Gastrocnemius medialis (tissue), 4 donors: ENCODE measurements at regions not wholly inside any gene's neighbourhood (a gene's known extent, or its start where the extent isn't known, plus 50 kb on each side); places are given as distances from the start of the nearest gene placed in this dataset.

Experiments
- ATAC-seq, 2 donors: fragments of 150-250 bp; one replicate each; pipeline ENCODE4 v1.9.1; 2016
- DNase-seq, 2 donors: peaks; one replicate each; pipeline ENCODE4 v3.0.0-alpha.2; 2019
- H3K27ac ChIP-seq, 4 donors: fragments of 200-600 bp; sonication (generic); 1 replicate in 1 of 4; 2 replicates in 3 of 4; pipeline ENCODE4 v1.5.1; 2016 to 2018; ENCODE audit warnings: mild to moderate bottlenecking in 2 of 4, moderate library complexity in 1 of 4
- H3K27me3 ChIP-seq, 3 donors: fragments of 200-600 bp; sonication (generic) in 2 of 3; 1 replicate in 1 of 3; 2 replicates in 2 of 3; pipeline versions ENCODE4 v1.5.1 to v1.6.0; 2016 to 2019; ENCODE audit warnings: mild to moderate bottlenecking in 1 of 3, moderate library complexity in 1 of 3
- H3K36me3 ChIP-seq, 2 donors: fragments of 200-600 bp; sonication (generic) in 1 of 2; one replicate each; pipeline ENCODE4 v1.5.1; 2017 to 2018
- H3K4me1 ChIP-seq, 2 donors: fragments of 200-600 bp; sonication (generic) in 1 of 2; one replicate each; pipeline ENCODE4 v1.5.1; 2016 to 2017; ENCODE audit warnings: mild to moderate bottlenecking in 2 of 2
- H3K4me3 ChIP-seq, 4 donors: fragments of 200-600 bp; sonication (generic) in 3 of 4; 1 replicate in 1 of 4; 2 replicates in 3 of 4; pipeline ENCODE4 v1.5.1; 2016 to 2019; ENCODE audit warnings: mild to moderate bottlenecking in 2 of 4
- H3K9me3 ChIP-seq, 3 donors: fragments of 200-600 bp; sonication (generic) in 2 of 3; 1 replicate in 1 of 3; 2 replicates in 2 of 3; pipeline ENCODE4 v1.5.1; 2016 to 2019
- POLR2A ChIP-seq, 2 donors: fragments of 450-650 bp; IDR thresholded peaks; one replicate each; pipeline ENCODE4 v1.6.1; 2017; ENCODE audit warnings: antibody characterized with exemption in 2 of 2, mild to moderate bottlenecking in 2 of 2, moderate library complexity in 2 of 2
- in situ Hi-C, 4 donors: fragments of 200-750 bp; cut with MboI; loops; one replicate each; pipeline versions ENCODE4 v1.15.0 to v1.8.0; 2017; ENCODE audit warnings: low sequenced_read_pairs in 4 of 4
- intact Hi-C: fragments of 100-400 bp; cut with DNase I; formaldehyde crosslinking; loops from one replicate; pipeline ENCODE4 v1.15.1; 2023; ENCODE audit warnings: low total_unique reads
- TF ChIP-seq, protein P1 (sequence below), 5 experiments: fragments of 450-650 bp in 3 of 5; fragments of 200-600 bp in 2 of 5; sonication (generic) in 2 of 5; IDR thresholded peaks in 4 of 5; conservative IDR thresholded peaks in 1 of 5; 1 replicate in 4 of 5; 2 replicates in 1 of 5; pipeline ENCODE4 v1.5.1; 2016 to 2019; ENCODE audit warnings: antibody characterized with exemption in 5 of 5, mild to moderate bottlenecking in 3 of 5, moderate library complexity in 3 of 5

DNA sequence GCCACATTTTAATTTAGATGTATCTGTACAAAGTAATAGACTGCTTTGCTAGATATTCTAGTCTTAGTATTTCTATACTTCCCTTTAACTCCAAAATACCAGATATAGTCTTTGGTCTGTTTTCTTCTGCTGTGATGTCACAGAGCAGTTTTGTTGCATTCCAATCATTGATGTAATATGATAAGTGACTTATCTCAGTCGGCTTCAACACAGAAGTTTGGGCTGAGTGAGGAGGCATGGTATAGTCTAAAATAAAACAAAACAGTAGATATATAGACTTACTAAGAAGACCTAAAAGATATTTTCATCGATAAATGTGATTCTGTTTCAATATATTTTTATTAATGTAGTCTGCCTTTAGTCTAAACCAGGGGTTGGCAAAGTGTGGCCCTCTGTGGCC, 169.9 kb downstream of the DCK start:
- in situ Hi-C loops, result no loop called here

GRCh38 chr4:71167083-71167482, 171.7 kb upstream of the SLC4A4 start:
- in situ Hi-C loops (no loop called here), intact Hi-C loops (no loop called here)
- Histone ChIP-seq H3K36me3 (no peaks in the 10 kb centered on the region), H3K27me3 (no peaks in the 10 kb centered on the region), H3K27ac (no peak overlapping the region), H3K4me3 (no peak overlapping the region), H3K9me3 (no peaks in the 10 kb centered on the region), H3K4me1 (no peaks in the 10 kb centered on the region)
- ATAC-seq (no peak), DNase-seq (no peak)
- TF ChIP-seq POLR2A (IDR thresholded peaks at IDR 0.05), result no peak
- TF ChIP-seq, protein P1, sequence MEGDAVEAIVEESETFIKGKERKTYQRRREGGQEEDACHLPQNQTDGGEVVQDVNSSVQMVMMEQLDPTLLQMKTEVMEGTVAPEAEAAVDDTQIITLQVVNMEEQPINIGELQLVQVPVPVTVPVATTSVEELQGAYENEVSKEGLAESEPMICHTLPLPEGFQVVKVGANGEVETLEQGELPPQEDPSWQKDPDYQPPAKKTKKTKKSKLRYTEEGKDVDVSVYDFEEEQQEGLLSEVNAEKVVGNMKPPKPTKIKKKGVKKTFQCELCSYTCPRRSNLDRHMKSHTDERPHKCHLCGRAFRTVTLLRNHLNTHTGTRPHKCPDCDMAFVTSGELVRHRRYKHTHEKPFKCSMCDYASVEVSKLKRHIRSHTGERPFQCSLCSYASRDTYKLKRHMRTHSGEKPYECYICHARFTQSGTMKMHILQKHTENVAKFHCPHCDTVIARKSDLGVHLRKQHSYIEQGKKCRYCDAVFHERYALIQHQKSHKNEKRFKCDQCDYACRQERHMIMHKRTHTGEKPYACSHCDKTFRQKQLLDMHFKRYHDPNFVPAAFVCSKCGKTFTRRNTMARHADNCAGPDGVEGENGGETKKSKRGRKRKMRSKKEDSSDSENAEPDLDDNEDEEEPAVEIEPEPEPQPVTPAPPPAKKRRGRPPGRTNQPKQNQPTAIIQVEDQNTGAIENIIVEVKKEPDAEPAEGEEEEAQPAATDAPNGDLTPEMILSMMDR (IDR thresholded peaks at IDR 0.05 in 4 of 5, conservative IDR thresholded peaks at IDR 0.05 in 1 of 5), result no peak

More for the DNA sequence above, 169.9 kb downstream of the DCK start:
- Histone ChIP-seq H3K9me3 (no peaks in the 10 kb centered on the region), H3K27me3 (no peaks in the 10 kb centered on the region), H3K27ac (no peak overlapping the region), H3K4me3 (no peak overlapping the region), H3K36me3 (no peaks in the 10 kb centered on the region), H3K4me1 (no peaks in the 10 kb centered on the region)
- TF ChIP-seq, protein P1 (IDR thresholded peaks at IDR 0.05 in 4 of 5, conservative IDR thresholded peaks at IDR 0.05 in 1 of 5), result no peak
- no peak for TF ChIP-seq POLR2A (IDR thresholded peaks at IDR 0.05)
- ATAC-seq (no peak), DNase-seq (no peak)
- intact Hi-C loops, result no loop called here

DNA sequence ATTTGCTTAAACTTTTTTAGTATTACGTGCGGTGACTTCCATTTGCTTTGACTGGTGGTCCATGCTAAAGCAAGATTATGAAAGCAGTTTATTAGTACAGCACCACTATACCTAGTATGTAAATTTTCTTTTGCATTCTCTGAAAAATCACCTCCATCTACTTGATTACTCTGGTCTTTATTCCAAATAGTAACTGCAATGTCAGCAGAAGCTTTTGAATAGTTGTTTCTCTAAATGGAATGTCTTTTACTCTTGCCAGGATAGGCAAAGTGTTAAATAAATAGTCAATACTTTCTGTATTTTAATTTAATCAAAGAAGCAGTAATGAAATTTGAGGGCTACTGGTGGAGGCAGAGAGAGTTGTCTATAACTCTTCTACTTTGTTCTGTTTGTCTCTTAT, 167.2 kb upstream of the SLC4A4 start:
- no peak overlapping the region for H3K27ac ChIP-seq
- in situ Hi-C loops (no loop called here), intact Hi-C loops (no loop called here)
- no peaks in the 10 kb centered on the region for H3K36me3 ChIP-seq
- H3K9me3 ChIP-seq, result no peaks in the 10 kb centered on the region
- TF ChIP-seq, protein P1 (IDR thresholded peaks at IDR 0.05 in 4 of 5, conservative IDR thresholded peaks at IDR 0.05 in 1 of 5), result no peak
- H3K27me3 ChIP-seq, result no peaks in the 10 kb centered on the region
- H3K4me1 ChIP-seq, result no peaks in the 10 kb centered on the region
- H3K4me3 ChIP-seq, result no peak overlapping the region
- ATAC-seq (no peak), DNase-seq (no peak)

- H3K27me3 ChIP-seq, result no peaks in the 10 kb centered on the region
These were observed 157.5 kb upstream of the SLC4A4 start for GRCh38 chr4:71181332-71181731.

More at GRCh38 chr4:71181332-71181731, 157.5 kb upstream of the SLC4A4 start:
- ATAC-seq (no peak), DNase-seq (no peak)
- Histone ChIP-seq H3K27ac (no peak overlapping the region), H3K36me3 (no peaks in the 10 kb centered on the region), H3K9me3 (no peaks in the 10 kb centered on the region), H3K4me3 (no peak overlapping the region), H3K4me1 (peaks cover 0 to 6% of the 10 kb centered on the region in 2 donors)
- in situ Hi-C loops, result loop anchor here in 1 of 4 donors (10.0 kb wide), 1 partner anchor 533 kb away; no protein-coding TSS in a partner anchor
- no peak for TF ChIP-seq POLR2A (IDR thresholded peaks at IDR 0.05)
- TF ChIP-seq, protein P1 (IDR thresholded peaks at IDR 0.05 in 4 of 5, conservative IDR thresholded peaks at IDR 0.05 in 1 of 5), result no peak
- intact Hi-C loops, result loop anchor here (5.0 to 10.0 kb wide), 3 partner anchors 107 to 531 kb away; partner anchors contain the start of gene DCK
